Type B pancreatic cell (in vitro differentiated cells): ENCODE measurements at regions not wholly inside any gene's neighbourhood (a gene's known extent, or its start where the extent isn't known, plus 50 kb on each side); places are given as distances from the start of the nearest gene placed in this dataset.

Experiments
- DNase-seq: peaks from one replicate; pipeline ENCODE4 v3.0.0; 2021; ENCODE audit warnings: mixed read lengths; ENCODE audit not compliant: unreplicated experiment; ENCODE audit errors: extremely low spot score
- H3K27ac Mint-ChIP-seq: 2 replicates; pipeline ENCODE4 v1.8.0; 2021; ENCODE audit warnings: mild to moderate bottlenecking, mixed read lengths
- H3K27me3 Mint-ChIP-seq: 2 replicates; pipeline ENCODE4 v1.8.0; 2021; ENCODE audit warnings: mixed read lengths
- H3K36me3 Mint-ChIP-seq: 2 replicates; pipeline ENCODE4 v1.8.0; 2021; ENCODE audit warnings: mixed read lengths
- H3K4me1 Mint-ChIP-seq: one replicate; pipeline ENCODE4 v1.8.0; 2021; ENCODE audit warnings: mixed read lengths; ENCODE audit not compliant: unreplicated experiment
- H3K4me3 Mint-ChIP-seq: 2 replicates; pipeline ENCODE4 v1.8.0; 2021; ENCODE audit warnings: mild to moderate bottlenecking, mixed read lengths
- H3K9me3 Mint-ChIP-seq: 2 replicates; pipeline ENCODE4 v1.8.0; 2021; ENCODE audit warnings: mixed read lengths
- CTCF ChIP-seq: fragments of 200-600 bp; sonication (generic); conservative IDR thresholded peaks from 2 replicates; pipeline ENCODE4 v1.5.0; 2021; ENCODE audit warnings: antibody characterized with exemption, mild to moderate bottlenecking

GRCh38 chr12:107955966-107956643 is 173.0 kb upstream of the WSCD2 start:
- H3K27me3 Mint-ChIP-seq = peaks cover 45% of the 10 kb centered on the region
- TF ChIP-seq CTCF = no peak
- no peaks in the 10 kb centered on the region for H3K9me3 Mint-ChIP-seq
- no peaks in the 10 kb centered on the region for H3K4me1 Mint-ChIP-seq
- no peak overlapping the region for H3K4me3 Mint-ChIP-seq
- no peaks in the 10 kb centered on the region for H3K36me3 Mint-ChIP-seq
- H3K27ac Mint-ChIP-seq = no peak overlapping the region
- DNase-seq = no peak

- H3K4me3 Mint-ChIP-seq = no peak overlapping the region
- TF ChIP-seq CTCF = no peak
These were observed 171.6 kb upstream of the WSCD2 start for GRCh38 chr12:107957459-107957858.

GRCh38 chr12:107963635-107964034 is 165.5 kb upstream of the WSCD2 start:
- no peaks in the 10 kb centered on the region for H3K9me3 Mint-ChIP-seq
- H3K36me3 Mint-ChIP-seq = no peaks in the 10 kb centered on the region
- no peak overlapping the region for H3K4me3 Mint-ChIP-seq
- H3K4me1 Mint-ChIP-seq = no peaks in the 10 kb centered on the region
- H3K27ac Mint-ChIP-seq = no peak overlapping the region
- H3K27me3 Mint-ChIP-seq = peaks cover 20% of the 10 kb centered on the region
- no peak for TF ChIP-seq CTCF
- DNase-seq = no peak

More at GRCh38 chr12:107957459-107957858, 171.6 kb upstream of the WSCD2 start:
- Mint-ChIP-seq H3K27ac (no peak overlapping the region), H3K36me3 (no peaks in the 10 kb centered on the region), H3K4me1 (no peaks in the 10 kb centered on the region), H3K9me3 (no peaks in the 10 kb centered on the region), H3K27me3 (peaks cover 47% of the 10 kb centered on the region)
- DNase-seq = no peak

GRCh38 chr12:107967170-107967569 is 161.9 kb upstream of the WSCD2 start:
- no peak overlapping the region for H3K4me3 Mint-ChIP-seq
- no peak for TF ChIP-seq CTCF
- no peaks in the 10 kb centered on the region for H3K36me3 Mint-ChIP-seq

GRCh38 chr12:107973950-107974349 is 155.1 kb upstream of the WSCD2 start:
- H3K27me3 Mint-ChIP-seq = peaks cover 12% of the 10 kb centered on the region
- no peak for DNase-seq
- H3K9me3 Mint-ChIP-seq = no peaks in the 10 kb centered on the region
- no peaks in the 10 kb centered on the region for H3K36me3 Mint-ChIP-seq
- H3K4me1 Mint-ChIP-seq = peaks cover 8% of the 10 kb centered on the region
- H3K4me3 Mint-ChIP-seq = no peak overlapping the region
- no peak overlapping the region for H3K27ac Mint-ChIP-seq
- no peak for TF ChIP-seq CTCF

More at GRCh38 chr12:107967170-107967569, 161.9 kb upstream of the WSCD2 start:
- DNase-seq = no peak
- Mint-ChIP-seq H3K9me3 (no peaks in the 10 kb centered on the region), H3K27me3 (peaks cover 15% of the 10 kb centered on the region), H3K27ac (no peak overlapping the region), H3K4me1 (no peaks in the 10 kb centered on the region)
